HG03103 (cell line): ENCODE measurements at regions not wholly inside any gene's neighbourhood (a gene's known extent, or its start where the extent isn't known, plus 50 kb on each side); places are given as distances from the start of the nearest gene placed in this dataset.

Experiments used
- ATAC-seq: cut with Tn5 transposase; IDR thresholded peaks from one replicate; pipeline ENCODE4 v1.9.1; 2021; ENCODE audit warnings: low read depth; ENCODE audit not compliant: unreplicated experiment

- ATAC-seq, result no peak
Observed at GRCh38 chr10:44245601-44245938, 139.3 kb downstream of the CXCL12 start.

GRCh38 chr10:44244745-44245600, 139.9 kb downstream of the CXCL12 start:
- no peak for ATAC-seq

GRCh38 chr10:44243851-44244510, 140.9 kb downstream of the CXCL12 start:
- ATAC-seq, result no peak

GRCh38 chr10:44242826-44243225, 142.1 kb downstream of the CXCL12 start:
- ATAC-seq, result no peak

- ATAC-seq, result no peak
Observed at GRCh38 chr10:44242091-44242490, 142.8 kb downstream of the CXCL12 start.

- ATAC-seq, result no peak
Observed at GRCh38 chr10:44240584-44241205, 144.2 kb downstream of the CXCL12 start.

- no peak for ATAC-seq
Observed at GRCh38 chr10:44238212-44238611, 146.7 kb downstream of the CXCL12 start.

GRCh38 chr10:44237364-44238049, 147.4 kb downstream of the CXCL12 start:
- no peak for ATAC-seq

- no peak for ATAC-seq
Observed at GRCh38 chr10:44235363-44235762, 149.5 kb downstream of the CXCL12 start.

GRCh38 chr10:44234483-44234875, 150.4 kb downstream of the CXCL12 start:
- no peak for ATAC-seq

- no peak for ATAC-seq
Observed at GRCh38 chr10:44233561-44234482, 151.1 kb downstream of the CXCL12 start.

GRCh38 chr10:44217274-44217820, 167.6 kb downstream of the CXCL12 start:
- ATAC-seq, result no peak

GRCh38 chr10:44216073-44216472, 168.8 kb downstream of the CXCL12 start:
- no peak for ATAC-seq

GRCh38 chr10:44209811-44210210, 175.1 kb downstream of the CXCL12 start:
- ATAC-seq, result no peak

- no peak for ATAC-seq
Observed at GRCh38 chr10:44207160-44207559, 177.7 kb downstream of the CXCL12 start.

- ATAC-seq, result no peak
Observed at GRCh38 chr10:44206127-44206818, 178.6 kb downstream of the CXCL12 start.

GRCh38 chr10:44205067-44205466, 179.8 kb downstream of the CXCL12 start:
- no peak for ATAC-seq

GRCh38 chr10:44203535-44203934, 181.4 kb downstream of the CXCL12 start:
- no peak for ATAC-seq

- ATAC-seq, result no peak
Observed at GRCh38 chr10:44202952-44203351, 181.9 kb downstream of the CXCL12 start.
